ENCODE measurements at regions not wholly inside any gene's neighbourhood (a gene's known extent, or its start where the extent isn't known, plus 50 kb on each side); places are given as distances from the start of the nearest gene placed in this dataset.

DNA sequence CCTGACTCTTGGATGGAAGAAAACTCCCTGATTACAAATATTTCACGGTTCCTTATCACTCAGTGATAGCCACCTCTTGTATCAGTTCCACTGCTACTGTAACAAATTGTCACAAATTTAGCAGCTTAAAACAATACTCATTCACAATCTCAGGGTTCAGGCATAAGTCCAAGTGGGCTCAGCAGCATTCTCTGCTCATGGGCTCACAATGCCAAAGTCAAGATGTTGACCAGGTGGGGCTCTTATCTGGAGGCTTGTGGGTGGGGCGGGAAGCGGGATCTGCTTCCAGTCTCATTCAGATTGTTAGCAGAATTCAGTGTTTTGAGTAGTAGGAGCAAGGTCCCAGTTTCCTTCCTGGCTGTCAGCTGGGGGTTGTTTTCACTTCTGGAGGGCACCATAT is 137.3 kb upstream of the FAM78B start:
- TF ChIP-seq EZH2phosphoT487 (IDR thresholded peaks at IDR 0.05; ENCODE audit: insufficient read depth, low read depth) (no peak), EZH2 (IDR thresholded peaks at IDR 0.05; ENCODE audit: insufficient read depth, poor library complexity, severe bottlenecking) (no peak)

Measured in GM23248 (cell line).